Amniotic stem cell (primary cell): ENCODE measurements at regions not wholly inside any gene's neighbourhood (a gene's known extent, or its start where the extent isn't known, plus 50 kb on each side); places are given as distances from the start of the nearest gene placed in this dataset.
"Not testable (repeated sequence)": the region's sequence is repeated elsewhere in the genome, so short reads cannot be mapped to it uniquely, and the experiment has no call there.

Source experiments
- DNase-seq: peaks from one replicate; lab custom pipeline; 2025; lab: John Stamatoyannopoulos, UW

DNA sequence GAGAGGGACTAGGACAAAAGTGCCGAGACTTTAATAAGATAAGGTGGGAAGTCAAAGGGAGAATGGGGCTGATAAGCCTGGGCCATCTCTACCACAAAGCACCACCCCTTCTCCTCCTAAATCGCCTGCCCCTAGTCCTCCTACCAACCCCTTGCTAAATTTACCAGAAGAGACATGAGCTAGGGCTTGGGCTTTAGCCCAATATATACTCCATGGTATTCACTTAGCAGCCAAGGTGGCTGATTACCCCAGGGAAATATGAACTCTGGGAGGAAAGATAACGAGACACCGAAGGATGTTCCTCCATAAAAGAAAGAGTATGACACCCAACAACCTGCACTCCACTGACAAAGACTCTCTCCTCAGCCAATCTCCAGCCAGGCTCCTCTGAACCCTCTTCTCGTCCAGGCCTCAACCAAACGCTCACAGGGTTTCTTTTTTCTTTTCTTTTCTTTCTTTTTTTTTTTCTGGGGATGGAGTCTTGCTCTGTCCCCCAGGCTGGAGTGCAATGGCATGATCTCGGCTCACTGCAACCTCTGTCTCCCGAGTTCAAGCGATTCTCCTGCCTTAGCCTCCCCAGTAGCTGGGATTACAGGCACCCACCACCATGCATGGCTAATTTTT, 610.2 kb downstream of the UQCRFS1 start:
- DNase-seq, result no peak

DNA sequence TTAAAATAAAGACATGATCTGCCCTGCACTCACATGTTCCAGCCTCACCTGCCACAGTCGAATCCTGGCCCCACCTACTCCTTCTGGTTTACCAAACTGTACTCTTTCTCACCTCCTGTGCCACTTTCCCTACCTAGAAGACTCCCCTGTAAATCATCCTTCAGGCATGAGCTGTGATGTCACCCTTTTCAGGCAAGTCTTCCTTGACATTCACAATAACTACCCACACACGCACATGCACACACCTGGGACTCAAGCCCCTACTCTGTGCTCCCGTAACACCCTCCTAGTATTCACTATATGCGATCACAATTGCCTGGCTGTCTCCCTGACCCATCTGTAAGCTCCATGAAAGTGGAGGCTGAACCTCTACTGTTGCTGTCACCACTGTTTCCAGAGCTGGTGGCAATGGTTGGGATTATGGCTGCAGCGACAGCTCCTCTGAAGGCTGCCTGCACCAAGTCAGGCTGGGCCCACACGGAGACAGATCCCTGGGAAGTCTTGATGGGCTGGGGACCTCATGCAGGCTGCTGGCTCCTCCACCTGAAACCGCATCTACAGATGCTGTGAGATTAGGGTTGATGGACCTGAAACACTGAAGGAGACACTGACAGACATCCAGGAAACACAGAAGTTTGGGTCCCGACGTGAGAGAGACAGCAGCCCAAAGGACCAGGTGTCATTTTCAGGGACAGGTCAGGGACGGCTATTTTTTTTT, 611.1 kb downstream of the UQCRFS1 start:
- no peak for DNase-seq

DNA sequence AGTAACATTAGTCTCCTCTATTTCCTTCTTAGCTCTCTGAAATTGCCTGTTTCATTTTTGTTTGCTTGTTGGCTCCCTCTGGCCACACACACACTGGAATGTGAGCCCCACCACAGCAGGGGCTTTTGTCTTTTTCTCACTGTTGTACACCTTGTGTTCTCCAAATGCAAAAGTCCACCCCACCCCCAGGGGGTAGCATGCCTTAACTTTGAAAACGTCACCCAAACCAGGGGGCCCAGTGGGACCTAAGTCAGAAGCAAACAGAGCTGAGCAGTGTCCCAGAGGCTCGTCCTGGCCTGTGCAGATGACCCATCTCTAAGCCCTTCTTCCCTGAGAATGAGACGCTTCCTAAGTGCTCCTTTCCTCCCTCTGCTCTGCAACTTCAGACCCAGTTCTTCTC, 614.1 kb downstream of the UQCRFS1 start:
- DNase-seq, result no peak

DNA sequence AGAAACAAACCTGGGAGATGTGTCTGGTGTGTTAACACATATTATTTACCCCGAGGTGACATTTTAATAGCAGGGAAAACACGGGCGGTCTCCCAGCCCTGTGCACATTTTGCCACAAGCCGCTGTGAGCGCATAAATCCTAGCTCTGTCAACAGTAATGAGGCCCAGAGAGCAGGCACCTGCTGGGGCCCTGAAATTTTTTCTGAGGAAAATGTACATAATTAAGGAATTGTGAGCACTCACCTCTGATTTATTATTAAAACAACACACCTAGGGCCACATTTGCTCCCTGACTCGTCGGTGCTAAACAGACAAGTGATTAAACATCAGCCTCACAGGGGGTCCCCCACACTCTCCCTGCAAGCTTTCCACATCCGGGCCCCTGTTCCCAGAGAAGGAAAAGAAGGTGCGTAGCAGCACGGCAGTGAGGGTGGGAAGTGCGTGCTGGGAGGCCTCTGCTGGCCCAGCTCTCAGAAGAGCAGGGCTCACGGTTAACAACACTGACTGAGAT, 616.3 kb downstream of the UQCRFS1 start:
- no peak for DNase-seq

DNA sequence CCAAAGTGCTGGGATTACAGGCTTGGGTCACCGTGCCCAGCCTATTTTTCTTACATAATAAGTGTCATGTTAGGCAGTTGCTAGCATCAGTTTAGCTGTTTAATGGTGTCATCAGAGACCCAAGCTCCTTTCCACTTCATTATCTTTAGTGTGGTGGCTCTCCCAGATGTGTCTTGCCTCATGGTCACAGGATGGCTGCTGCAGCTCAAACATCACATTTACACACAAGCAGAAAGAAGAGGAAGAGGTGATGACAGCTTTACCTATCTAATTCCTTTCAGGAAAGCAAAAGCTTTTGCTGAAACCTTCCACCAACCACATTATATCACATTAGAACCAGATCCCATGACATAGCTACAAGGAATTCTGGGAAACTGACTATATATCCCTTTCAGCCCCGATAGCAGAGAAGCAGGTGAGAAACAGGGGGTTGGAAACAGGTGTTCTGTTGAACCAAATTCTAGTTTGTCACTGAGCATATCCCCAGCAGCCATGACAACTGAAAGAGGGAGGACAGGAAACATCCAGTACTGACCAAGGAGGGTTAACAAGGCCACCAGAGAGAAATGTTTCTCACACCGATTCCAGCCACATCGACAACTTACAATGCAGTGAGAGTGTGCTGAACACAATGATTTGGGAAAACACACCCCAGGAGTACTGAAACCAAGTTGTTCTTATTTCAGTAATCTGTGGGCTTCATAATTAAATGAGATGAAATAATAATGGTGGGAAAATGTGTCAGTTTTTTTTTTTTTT, 617.0 kb downstream of the UQCRFS1 start:
- DNase-seq, result no peak

DNA sequence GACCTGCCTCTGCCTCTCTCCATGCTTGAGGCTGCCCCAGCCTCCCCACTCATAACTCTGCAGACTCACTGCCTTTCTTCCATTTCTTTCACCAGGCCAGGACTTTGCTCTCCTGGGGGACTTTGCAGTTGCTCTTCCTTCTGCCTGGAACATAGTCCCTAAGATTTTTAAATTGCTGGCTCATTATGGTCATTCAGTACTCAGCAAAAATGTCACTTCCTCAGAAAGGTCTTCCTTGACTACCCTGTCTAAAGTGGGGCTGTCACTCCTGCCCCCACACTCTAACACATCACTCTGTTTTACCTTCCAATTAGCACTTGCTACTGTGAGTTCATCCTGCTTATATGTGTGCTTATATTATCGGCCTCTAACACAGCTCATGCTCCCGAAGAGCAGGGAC, 618.2 kb downstream of the UQCRFS1 start:
- no peak for DNase-seq

DNA sequence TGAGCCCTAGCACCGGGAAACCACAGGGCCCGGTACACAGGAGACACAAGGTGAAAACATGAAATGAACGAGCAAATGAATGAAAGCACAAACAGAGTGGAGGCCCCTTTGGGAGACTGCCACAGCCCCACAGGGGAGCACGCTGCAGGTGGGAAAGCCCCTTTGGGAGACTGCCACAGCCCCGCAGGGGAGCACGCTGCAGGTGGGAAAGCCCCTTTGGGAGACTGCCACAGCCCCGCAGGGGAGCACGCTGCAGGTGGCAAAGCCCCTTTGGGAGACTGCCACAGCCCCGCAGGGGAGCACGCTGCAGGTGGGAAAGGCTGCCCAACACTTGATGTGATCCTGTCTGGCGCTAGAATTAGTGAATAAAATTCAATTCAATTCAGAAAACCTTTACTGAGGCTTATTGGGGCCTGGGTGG, 623.0 kb downstream of the UQCRFS1 start:
- not testable (repeated sequence) for DNase-seq

DNA sequence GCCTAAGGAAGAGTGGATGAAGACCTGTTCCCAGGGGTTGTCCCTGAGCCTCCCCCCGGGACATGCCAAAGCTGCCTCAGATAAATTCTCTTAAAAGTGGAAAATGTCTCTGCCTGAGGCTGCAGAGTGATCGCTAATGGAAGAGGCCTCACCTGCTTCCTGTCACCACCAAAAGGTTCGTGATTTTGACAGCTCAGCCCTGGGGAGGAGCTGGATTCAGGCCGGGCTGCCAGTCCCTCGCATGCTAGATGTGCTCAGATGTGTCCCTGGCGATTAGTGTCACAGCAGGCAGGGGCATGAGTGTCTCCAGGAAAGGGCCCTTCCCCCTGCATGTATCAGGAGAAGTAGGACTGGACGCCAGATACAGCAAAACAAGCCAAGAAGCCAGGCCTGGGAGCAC, 626.5 kb downstream of the UQCRFS1 start:
- DNase-seq, result no peak

DNA sequence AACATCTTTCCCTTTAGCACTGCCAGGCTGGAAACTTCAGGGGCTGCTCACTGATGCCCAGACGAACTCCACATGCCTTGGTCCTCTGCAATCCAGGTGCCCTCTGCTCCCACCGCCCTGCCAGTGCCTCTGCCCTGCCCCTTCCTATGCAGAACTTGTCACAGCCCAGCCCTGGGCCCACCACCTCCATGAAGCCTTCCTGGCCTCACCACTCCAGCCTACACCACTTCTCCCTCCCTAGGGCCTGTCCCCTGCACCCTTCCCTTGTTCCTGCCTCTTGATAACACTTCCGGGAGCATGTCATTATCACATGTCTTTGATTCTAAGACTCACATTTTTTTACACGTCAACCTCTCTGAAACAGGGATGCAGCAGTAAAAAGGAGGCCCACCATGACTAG, 627.2 kb downstream of the UQCRFS1 start:
- DNase-seq, result no peak

DNA sequence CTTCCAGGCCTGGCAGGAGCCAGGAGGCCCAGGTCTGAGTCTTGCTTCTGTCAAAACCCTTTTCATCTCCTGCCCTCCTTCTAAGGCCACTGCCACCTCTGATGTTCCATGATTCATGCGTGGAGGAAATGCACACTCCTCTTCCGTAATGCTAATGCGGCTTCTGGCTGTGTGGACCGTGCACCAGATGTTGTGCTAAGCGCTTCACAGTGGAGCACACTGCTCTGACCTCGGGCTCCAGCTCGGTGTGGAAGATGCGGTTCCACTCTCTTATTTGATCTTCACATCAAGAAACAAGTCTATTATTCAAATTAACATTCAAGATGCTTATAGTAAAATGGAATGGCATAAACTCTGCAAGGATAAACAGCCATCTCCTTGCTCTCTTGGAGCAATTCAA, 629.2 kb downstream of the UQCRFS1 start:
- DNase-seq, result no peak

DNA sequence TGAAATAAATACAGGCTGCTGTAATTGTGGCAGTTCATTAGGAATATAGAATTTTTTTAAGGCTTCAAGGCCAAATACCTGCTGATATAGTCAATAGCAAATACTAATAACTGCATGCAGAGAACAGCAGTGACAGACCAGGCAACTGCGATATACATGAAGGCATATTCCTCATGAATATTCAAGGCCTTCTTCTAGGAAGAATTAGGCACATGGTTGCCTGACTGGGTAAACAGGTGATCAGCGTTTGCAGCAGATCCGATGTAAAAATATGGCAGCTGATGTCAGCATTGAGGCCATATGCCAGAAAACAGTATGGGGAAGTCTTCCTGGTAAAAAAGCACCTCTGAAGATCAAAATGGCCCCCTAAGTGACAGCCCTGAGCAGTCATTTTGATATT, 629.7 kb downstream of the UQCRFS1 start:
- no peak for DNase-seq

DNA sequence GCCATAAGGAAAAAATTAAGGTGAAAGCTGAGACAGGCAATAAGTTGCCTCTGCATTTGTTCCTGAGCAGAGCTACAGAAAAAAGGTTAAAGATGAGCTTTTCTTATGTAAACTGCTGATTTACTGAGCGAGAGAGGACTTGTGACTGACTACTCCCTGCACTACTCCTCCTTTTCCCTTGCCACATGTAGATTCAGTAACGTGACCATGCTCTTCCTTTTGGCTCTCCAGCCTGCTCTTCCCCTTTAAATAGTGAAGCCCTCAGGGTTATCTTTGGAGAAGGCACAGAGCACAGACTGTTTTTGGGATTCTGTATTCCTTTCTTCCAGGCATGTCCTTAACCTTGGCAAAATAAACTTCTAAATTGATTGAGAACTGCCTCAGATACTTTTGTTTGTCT, 630.2 kb downstream of the UQCRFS1 start:
- no peak for DNase-seq

DNA sequence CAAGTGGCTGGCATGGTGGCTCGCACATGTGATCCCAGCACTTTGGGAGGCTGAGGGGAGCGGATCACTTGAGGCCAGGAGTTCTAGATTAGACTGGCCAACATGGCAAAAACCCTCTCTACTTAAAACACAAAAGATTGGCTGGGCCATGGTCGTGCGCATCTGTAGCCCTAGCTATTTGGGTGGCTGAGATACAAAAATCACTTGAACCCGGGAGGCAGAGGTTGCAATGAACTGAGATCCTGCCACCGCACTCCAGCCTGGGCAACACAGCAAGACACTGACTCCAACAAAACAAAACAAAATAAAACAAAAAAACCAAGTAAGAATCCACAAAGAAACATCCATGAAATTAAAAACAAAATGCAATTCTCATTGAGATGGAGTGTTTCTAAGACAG, 630.6 kb downstream of the UQCRFS1 start:
- DNase-seq, result no peak

DNA sequence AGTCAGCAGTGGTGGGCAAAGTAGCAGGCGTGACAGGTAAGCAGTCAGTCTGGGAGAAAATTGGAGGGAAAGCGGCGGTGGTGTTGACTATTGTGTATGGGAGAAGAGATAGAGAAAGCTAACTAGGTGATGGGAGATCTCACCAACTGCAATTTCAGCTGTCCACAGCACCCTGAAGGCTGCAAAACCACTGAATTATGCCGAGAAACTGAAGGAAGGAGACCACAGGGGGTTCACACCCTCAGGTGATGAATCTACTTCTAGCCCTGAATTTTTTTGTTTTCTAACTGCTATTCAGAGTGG, 631.5 kb downstream of the UQCRFS1 start:
- DNase-seq, result no peak

DNA sequence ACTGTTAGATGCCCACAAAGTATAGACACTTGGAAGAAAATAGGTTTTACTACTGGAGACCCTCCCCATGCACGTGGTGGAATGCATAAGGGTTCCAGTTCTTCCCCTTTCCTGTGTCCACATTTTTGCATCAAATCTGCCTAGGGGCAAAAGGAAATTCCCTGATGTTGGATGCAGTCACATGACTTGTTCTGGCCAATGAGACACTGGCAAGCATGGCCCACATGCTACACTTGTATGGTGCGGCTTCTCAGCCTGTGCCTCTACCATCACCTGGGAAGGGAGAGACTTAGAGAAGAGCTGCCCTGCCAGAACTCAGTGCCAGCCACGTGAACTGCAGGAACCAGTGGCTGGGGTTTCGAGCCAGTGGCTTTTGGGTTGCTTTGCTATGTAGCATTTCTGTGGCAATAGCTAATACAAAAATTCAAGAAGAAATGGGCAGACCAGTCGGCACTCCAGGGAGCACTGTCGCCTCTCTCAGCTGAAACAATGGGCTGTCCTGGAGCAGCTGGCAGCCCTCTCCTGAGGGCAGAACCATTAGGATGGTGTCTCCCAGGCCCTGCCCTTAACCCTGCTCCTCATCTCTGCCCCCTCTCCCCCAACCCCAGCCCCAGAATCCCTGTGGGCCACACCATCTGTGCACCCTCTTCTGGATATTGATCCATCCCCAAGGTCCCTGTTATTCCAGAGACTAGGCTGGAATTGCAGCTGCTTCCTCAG, 634.0 kb downstream of the UQCRFS1 start:
- DNase-seq, result no peak

DNA sequence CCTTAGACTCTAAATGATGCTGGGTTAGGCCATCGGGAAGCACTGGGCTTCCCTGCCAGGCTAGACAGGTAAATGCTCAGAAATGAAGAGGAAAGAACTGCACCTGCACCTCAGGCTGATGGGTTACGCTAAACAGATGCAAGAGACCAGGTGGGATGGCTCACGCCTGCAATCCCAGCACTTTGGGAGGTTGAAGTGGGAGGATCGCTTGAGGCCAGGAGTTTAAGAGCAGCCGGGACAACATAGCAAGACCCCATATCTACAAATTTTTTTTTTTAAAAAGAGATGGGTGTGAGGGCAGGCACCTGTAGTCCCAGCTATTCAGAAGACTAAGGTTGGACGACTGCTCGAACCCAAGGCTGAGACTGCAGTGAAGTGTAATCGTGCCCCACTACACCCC, 634.7 kb downstream of the UQCRFS1 start:
- DNase-seq, result no peak

DNA sequence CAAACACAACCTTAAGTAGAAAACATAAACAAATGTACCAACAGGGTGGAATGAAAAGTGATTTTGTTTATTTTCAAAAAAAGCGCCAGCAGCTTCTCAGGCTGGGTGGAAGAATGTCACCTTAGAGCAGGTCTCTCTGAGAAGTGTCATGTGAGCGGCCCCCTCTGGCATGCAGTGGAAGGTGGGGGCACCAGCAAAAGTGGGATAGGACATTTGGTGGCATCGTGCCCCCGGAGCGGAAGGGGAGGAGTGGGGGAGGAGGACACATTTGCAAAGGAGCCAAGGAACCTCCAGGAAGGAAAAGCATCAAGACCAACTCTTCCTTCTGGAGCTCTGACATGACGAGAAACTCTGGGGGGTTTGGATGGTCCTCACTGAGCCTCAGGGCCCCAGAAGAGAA, 635.3 kb downstream of the UQCRFS1 start:
- DNase-seq, result no peak

DNA sequence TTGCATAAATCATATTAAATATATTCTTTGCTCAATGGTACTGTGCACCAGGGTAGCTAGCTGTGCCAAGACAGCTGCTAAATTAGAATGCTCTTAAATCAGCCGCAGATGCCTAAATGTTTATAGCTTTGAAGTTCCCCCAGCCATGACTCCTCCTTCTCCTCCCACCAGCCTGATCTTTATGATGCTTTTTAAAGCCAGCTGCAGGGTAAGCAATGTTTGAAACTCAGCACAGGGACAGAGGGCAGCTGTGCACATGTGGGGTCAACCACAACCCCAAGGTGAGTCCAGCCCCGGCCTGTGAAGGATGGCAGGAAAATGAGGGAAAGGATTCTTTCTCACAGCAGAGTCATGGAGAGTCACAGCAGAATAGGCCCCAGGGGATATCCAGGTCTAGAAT, 635.7 kb downstream of the UQCRFS1 start:
- no peak for DNase-seq

DNA sequence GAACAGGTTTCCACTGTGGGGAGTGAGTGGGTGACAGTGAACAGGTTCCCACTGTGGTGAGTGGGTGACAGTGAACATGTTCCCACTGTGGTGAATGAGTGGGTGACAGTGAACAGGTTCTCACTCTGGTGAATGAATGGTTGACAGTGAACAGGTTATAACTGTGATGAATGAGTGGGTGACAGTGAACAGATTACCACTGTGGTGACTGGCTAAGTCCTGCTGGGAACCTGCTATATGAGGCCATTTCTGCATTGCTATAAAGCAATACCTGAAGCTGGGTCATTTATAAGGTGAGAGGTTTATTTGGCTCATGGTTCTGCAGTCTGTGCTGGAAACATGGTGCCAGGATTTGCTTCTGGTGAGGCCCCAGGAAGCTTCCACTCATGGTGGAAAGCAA, 637.1 kb downstream of the UQCRFS1 start:
- no peak for DNase-seq

DNA sequence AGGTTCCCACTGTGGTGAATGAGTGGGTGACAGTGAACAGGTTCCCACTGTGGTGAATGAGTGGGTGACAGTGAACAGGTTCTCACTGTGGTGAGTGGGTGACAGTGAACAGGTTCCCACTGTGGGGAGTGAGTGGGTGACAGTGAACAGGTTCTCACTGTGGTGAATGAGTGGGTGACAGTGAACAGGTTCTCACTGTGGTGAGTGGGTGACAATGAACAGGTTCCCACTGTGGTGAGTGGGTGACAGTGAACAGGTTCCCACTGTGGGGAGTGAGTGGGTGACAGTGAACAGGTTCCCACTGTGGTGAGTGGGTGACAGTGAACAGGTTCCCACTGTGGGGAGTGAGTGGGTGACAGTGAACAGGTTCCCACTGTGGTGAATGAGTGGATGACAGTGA, 637.6 kb downstream of the UQCRFS1 start:
- not testable (repeated sequence) for DNase-seq

DNA sequence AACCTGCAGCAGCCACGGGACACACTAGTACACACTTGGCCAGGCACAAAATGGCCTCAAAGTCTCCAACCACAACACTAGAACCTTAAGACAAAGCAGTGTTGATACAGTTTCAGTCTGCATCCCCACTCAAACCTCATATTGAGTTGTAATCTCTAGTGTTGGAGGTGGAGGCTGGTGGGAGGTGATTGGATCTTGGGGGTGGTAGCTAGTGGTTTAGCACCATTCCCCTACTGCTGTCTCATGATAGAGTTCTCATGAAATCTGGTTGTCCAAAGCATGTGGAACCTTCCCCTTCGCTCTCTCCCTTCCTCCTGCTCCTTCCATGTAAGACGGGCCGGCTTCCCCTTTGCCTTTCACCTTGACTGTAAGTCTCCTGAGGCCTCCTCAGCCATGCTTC, 638.7 kb downstream of the UQCRFS1 start:
- no peak for DNase-seq
